Activated CD4-positive, alpha-beta T cell treated with anti-CD3 and anti-CD28 coated beads, Interleukin-2, amount 10 ng/mL, durations not matched to agents 24 days and 14 days (primary cell): ENCODE measurements at regions not wholly inside any gene's neighbourhood (a gene's known extent, or its start where the extent isn't known, plus 50 kb on each side); places are given as distances from the start of the nearest gene placed in this dataset.

Source experiments
- DNase-seq: peaks from one replicate; pipeline ENCODE4 v3.0.0; 2022
- H3K27ac Mint-ChIP-seq: one replicate; pipeline ENCODE4 v1.8.0; 2022; ENCODE audit warnings: mild to moderate bottlenecking, mixed read lengths
- H3K27me3 Mint-ChIP-seq: one replicate; pipeline ENCODE4 v1.8.0; 2022; ENCODE audit warnings: mixed read lengths
- H3K36me3 Mint-ChIP-seq: one replicate; pipeline ENCODE4 v1.8.0; 2022; ENCODE audit warnings: low read depth, mild to moderate bottlenecking, mixed read lengths
- H3K4me1 Mint-ChIP-seq: one replicate; pipeline ENCODE4 v1.8.0; 2021; ENCODE audit warnings: mixed read lengths
- H3K4me3 Mint-ChIP-seq: one replicate; pipeline ENCODE4 v1.8.0; 2022; ENCODE audit warnings: mild to moderate bottlenecking, moderate library complexity, mixed read lengths
- H3K9me3 Mint-ChIP-seq: one replicate; pipeline ENCODE4 v1.8.0; 2021; ENCODE audit warnings: mixed read lengths
- intact Hi-C: fragments of 100-400 bp; cut with micrococcal nuclease; formaldehyde crosslinking; loops from one replicate; pipeline ENCODE4 v1.15.1; 2023

- H3K4me3 Mint-ChIP-seq, result no peak overlapping the region
- no peaks in the 10 kb centered on the region for H3K27me3 Mint-ChIP-seq
- DNase-seq, result no peak
- no peaks in the 10 kb centered on the region for H3K36me3 Mint-ChIP-seq
- H3K27ac Mint-ChIP-seq, result no peak overlapping the region
- H3K4me1 Mint-ChIP-seq, result no peaks in the 10 kb centered on the region
- intact Hi-C loops, result no loop called here
- peaks cover 4% of the 10 kb centered on the region for H3K9me3 Mint-ChIP-seq
Measured at GRCh38 chr1:193791746-193792145, 605.3 kb upstream of the B3GALT2 start.

DNA sequence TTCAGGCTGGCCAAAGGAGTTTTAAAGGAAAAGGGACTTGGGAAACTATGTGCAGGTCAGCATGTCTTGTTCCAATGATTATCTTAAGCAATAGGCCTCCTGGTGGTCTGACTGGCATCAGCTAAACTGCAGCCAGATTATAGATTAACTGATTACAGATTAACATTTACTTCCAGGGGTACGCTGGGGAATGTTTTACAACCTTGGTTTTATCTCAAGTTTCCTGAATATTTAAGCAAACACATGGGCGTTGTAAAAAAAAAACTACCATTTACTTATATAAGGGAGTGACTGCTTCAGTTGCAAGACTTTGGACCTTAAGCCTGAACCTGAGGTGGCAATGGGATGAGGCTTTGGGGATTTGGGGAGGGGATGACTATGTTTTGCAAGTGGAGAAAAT is 600.6 kb upstream of the B3GALT2 start:
- Mint-ChIP-seq H3K27me3 (no peaks in the 10 kb centered on the region), H3K36me3 (no peaks in the 10 kb centered on the region), H3K9me3 (peaks cover 4% of the 10 kb centered on the region), H3K4me1 (no peaks in the 10 kb centered on the region), H3K27ac (no peak overlapping the region), H3K4me3 (no peak overlapping the region)
- no peak for DNase-seq
- intact Hi-C loops, result no loop called here

DNA sequence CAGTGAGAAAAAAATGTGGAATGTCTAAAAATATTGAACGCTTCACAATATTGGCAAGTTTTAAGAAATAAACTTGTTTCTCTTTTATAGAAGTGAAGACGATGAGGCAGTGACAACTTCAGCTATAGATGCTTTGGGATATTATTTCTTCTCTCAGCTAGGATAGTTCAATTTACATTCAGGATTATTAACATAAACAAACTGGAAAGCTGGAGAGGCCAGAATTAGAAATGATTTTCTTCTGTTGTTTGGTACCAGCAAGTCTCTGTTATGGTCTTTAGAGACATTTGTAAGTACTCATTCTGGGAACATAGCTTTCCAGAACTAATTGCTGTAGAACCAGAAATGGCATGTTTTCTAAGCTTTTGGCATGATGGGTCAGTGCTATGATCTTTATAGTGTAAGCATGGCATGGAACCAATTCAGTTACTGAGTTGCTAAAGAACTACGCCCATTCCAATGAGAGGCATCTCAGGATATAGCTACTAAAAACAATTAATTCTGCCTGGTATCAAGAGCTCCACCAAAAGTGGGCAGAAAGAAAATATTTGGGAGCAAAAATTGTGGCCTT is 599.5 kb upstream of the B3GALT2 start:
- H3K4me3 Mint-ChIP-seq, result no peak overlapping the region
- no peaks in the 10 kb centered on the region for H3K27me3 Mint-ChIP-seq
- no peaks in the 10 kb centered on the region for H3K4me1 Mint-ChIP-seq
- no peaks in the 10 kb centered on the region for H3K9me3 Mint-ChIP-seq
- no peaks in the 10 kb centered on the region for H3K36me3 Mint-ChIP-seq
- no peak for DNase-seq
- intact Hi-C loops, result no loop called here
- no peak overlapping the region for H3K27ac Mint-ChIP-seq

GRCh38 chr1:193774536-193775323 is 588.3 kb upstream of the B3GALT2 start:
- no peak overlapping the region for H3K27ac Mint-ChIP-seq
- no peak for DNase-seq

GRCh38 chr1:193771596-193771995 is 585.2 kb upstream of the B3GALT2 start:
- Mint-ChIP-seq H3K36me3 (peaks cover 2% of the 10 kb centered on the region), H3K4me1 (peaks cover 7% of the 10 kb centered on the region), H3K9me3 (peaks cover 17% of the 10 kb centered on the region), H3K4me3 (no peak overlapping the region), H3K27me3 (no peaks in the 10 kb centered on the region), H3K27ac (no peak overlapping the region)
- intact Hi-C loops, result no loop called here
- no peak for DNase-seq

More at GRCh38 chr1:193774536-193775323, 588.3 kb upstream of the B3GALT2 start:
- peaks cover 17% of the 10 kb centered on the region for H3K9me3 Mint-ChIP-seq
- H3K36me3 Mint-ChIP-seq, result peaks cover 2% of the 10 kb centered on the region
- H3K4me3 Mint-ChIP-seq, result no peak overlapping the region
- peaks cover 7% of the 10 kb centered on the region for H3K4me1 Mint-ChIP-seq
- no peaks in the 10 kb centered on the region for H3K27me3 Mint-ChIP-seq
- intact Hi-C loops, result no loop called here

GRCh38 chr1:193769651-193770050 is 583.2 kb upstream of the B3GALT2 start:
- H3K27me3 Mint-ChIP-seq, result no peaks in the 10 kb centered on the region
- intact Hi-C loops, result no loop called here
- peaks cover 8% of the 10 kb centered on the region for H3K9me3 Mint-ChIP-seq
- no peaks in the 10 kb centered on the region for H3K36me3 Mint-ChIP-seq
- no peak for DNase-seq
- peaks cover 7% of the 10 kb centered on the region for H3K4me1 Mint-ChIP-seq
- no peak overlapping the region for H3K27ac Mint-ChIP-seq
- H3K4me3 Mint-ChIP-seq, result no peak overlapping the region

DNA sequence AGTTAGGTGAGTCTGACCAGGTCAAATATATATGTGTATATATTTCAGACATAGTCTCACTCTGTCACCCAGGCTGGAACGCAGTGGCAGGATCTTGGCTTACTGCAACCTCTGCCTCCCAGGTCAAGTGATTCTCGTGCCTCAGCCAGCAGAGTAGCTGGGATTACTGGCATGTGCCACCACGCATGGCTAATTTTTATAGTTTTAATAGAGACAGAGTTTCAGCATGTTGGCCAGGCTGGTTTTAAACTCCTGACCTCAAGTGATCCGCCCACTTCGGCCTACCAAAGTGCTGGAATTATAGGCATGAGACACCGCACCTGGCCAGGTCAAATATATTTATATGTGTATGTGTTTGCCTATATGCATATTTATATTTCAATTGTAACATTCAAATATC is 581.5 kb upstream of the B3GALT2 start:
- Mint-ChIP-seq H3K4me3 (no peak overlapping the region), H3K36me3 (no peaks in the 10 kb centered on the region), H3K27ac (no peak overlapping the region), H3K9me3 (no peaks in the 10 kb centered on the region), H3K4me1 (peaks cover 3% of the 10 kb centered on the region), H3K27me3 (no peaks in the 10 kb centered on the region)
- intact Hi-C loops, result no loop called here
- no peak for DNase-seq

DNA sequence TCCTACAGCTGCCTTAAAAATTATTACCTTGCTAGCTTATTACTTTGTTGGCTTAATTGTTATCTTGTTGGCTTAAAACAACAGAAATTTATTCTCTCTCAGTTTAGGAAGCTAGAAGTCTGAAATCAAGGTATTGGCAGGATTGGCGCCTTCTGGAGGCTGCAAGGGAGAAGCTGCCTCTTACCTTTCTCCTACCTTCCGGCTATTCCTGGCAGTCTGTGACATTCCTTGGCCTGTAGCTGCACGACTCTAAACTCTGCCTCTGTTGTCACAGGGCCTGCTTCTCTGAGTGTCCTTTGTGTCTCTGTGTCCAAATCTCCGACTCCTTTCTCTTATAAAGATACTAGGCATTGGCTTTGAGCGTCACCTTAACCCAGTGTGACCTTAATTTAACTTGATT is 579.9 kb upstream of the B3GALT2 start:
- no peak overlapping the region for H3K27ac Mint-ChIP-seq
- no peaks in the 10 kb centered on the region for H3K27me3 Mint-ChIP-seq
- peaks cover 3% of the 10 kb centered on the region for H3K4me1 Mint-ChIP-seq
- H3K9me3 Mint-ChIP-seq, result no peaks in the 10 kb centered on the region
- no peak overlapping the region for H3K4me3 Mint-ChIP-seq
- no peaks in the 10 kb centered on the region for H3K36me3 Mint-ChIP-seq
- intact Hi-C loops, result no loop called here
- no peak for DNase-seq

DNA sequence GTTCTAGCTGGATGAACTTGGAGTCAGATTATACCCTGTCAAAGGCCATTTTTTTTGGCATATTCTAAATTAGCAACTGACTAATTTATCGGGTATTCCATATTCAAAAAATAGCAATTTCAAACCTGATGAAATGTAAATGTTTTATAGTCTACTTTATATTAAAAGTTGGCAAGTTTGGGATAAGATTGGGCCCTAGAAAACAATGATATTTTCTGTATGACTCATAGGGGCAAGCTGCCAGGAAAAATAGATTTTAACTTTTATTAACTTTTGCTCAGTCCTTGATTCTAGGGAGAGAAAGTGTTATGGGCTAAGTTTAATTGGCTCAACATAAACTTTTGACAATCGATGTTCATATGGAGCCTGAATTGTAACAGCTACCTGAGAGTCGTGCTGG is 576.9 kb upstream of the B3GALT2 start:
- Mint-ChIP-seq H3K4me3 (no peak overlapping the region), H3K4me1 (no peaks in the 10 kb centered on the region), H3K27me3 (no peaks in the 10 kb centered on the region), H3K36me3 (no peaks in the 10 kb centered on the region), H3K27ac (no peak overlapping the region), H3K9me3 (no peaks in the 10 kb centered on the region)
- intact Hi-C loops, result no loop called here
- DNase-seq, result no peak

DNA sequence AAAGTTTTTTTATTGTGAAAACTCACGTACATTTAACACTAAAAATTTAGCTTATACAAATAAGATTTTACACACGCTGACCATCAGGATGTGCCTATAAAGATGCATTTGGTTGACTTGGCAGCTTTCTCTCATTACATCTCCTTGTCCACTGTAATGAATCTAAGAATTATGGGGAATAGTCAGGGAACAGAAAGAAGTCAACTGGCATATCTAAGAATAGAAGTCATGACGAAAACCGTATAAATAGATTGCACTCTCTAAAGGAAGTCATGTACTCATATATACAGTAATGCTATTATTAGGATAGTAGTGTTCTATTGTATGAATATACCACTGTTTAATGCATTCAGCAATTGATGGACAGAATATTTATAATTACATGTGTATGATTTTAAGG is 575.8 kb upstream of the B3GALT2 start:
- no peaks in the 10 kb centered on the region for H3K4me1 Mint-ChIP-seq
- intact Hi-C loops, result no loop called here
- H3K36me3 Mint-ChIP-seq, result no peaks in the 10 kb centered on the region
- H3K27ac Mint-ChIP-seq, result no peak overlapping the region
- H3K4me3 Mint-ChIP-seq, result no peak overlapping the region
- H3K9me3 Mint-ChIP-seq, result no peaks in the 10 kb centered on the region
- DNase-seq, result no peak
- H3K27me3 Mint-ChIP-seq, result no peaks in the 10 kb centered on the region

GRCh38 chr1:193755441-193755840 is 569.0 kb upstream of the B3GALT2 start:
- Mint-ChIP-seq H3K4me3 (no peak overlapping the region), H3K4me1 (no peaks in the 10 kb centered on the region), H3K36me3 (no peaks in the 10 kb centered on the region), H3K27me3 (no peaks in the 10 kb centered on the region), H3K27ac (no peak overlapping the region), H3K9me3 (peaks cover 3% of the 10 kb centered on the region)
- DNase-seq, result no peak
- intact Hi-C loops, result no loop called here

DNA sequence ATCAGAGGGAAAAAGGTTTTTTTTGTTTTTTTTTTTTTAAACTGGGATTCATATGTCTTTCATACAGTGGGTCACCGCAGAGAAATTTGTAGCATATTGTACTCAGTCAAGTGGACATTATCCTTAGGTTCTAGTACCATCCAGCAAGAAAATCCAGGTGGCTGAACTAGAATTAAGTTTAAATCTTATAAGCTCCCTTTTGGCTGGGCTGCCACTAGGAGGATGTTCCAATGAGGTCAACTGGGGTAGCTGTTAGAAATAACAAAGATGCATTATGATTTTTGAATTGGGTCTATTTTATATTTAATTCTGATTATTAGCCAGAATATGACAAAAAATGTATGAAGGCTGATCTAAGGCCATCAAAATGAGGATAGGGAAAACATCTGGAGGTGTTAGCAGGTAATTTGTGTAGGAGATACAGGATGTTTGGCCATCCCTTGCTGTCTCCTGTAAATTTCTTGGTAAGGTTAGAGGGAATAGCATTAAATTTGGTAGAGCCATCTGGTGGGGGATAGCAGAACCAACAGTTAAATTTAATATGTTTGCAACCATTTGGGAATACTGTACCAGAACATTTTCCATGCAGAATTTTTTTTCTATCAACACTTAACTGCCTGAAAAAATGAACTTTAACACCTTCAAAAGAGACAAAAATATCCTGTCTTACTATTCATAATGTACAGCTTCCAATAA is 568.5 kb upstream of the B3GALT2 start:
- Mint-ChIP-seq H3K36me3 (no peaks in the 10 kb centered on the region), H3K9me3 (peaks cover 3% of the 10 kb centered on the region), H3K27ac (no peak overlapping the region), H3K27me3 (no peaks in the 10 kb centered on the region), H3K4me3 (no peak overlapping the region), H3K4me1 (no peaks in the 10 kb centered on the region)
- DNase-seq, result no peak
- intact Hi-C loops, result no loop called here

- intact Hi-C loops, result no loop called here
- Mint-ChIP-seq H3K27me3 (no peaks in the 10 kb centered on the region), H3K36me3 (no peaks in the 10 kb centered on the region), H3K4me3 (no peak overlapping the region), H3K9me3 (peaks cover 3% of the 10 kb centered on the region), H3K4me1 (no peaks in the 10 kb centered on the region), H3K27ac (no peak overlapping the region)
- no peak for DNase-seq
Measured at GRCh38 chr1:193754151-193754550, 567.7 kb upstream of the B3GALT2 start.

DNA sequence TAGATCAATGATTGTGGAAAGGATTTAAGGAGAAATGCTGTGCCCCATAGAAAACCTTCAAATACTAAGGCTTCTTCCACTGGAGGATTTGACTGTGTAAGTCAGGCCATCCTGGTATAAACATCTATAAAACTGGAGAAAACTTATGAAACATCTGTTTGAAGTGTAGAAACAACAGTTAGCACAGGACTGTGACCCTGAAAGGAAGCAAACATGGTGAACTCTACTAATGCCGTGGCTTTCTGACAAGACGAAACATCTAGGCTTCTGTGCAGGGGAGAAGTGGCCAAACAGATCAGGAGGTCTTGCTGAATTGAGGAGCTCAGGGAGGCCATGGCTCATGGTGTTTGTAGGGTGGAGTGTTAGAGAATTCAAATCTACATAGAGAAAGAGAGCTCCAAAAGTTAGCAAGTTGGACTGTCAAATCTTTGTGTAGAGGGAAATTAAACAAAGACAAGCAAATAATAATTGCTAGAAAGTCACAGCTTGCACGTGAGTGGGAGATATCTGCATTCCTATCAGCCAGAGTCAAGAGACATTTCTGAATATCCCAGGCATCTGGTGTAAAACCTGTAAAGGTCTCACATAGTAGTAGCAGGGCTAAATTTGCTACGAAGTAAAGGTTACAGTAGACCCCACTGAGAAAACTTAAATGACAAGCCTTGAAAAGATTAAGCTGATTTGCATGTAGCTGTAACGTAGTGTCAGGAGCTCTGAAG is 566.8 kb upstream of the B3GALT2 start:
- Mint-ChIP-seq H3K36me3 (no peaks in the 10 kb centered on the region), H3K4me3 (no peak overlapping the region), H3K27me3 (no peaks in the 10 kb centered on the region), H3K9me3 (peaks cover 3% of the 10 kb centered on the region), H3K4me1 (no peaks in the 10 kb centered on the region), H3K27ac (no peak overlapping the region)
- intact Hi-C loops, result no loop called here
- DNase-seq, result no peak
